Retinal pigment epithelial cell (primary cell): ENCODE measurements at regions not wholly inside any gene's neighbourhood (a gene's known extent, or its start where the extent isn't known, plus 50 kb on each side); places are given as distances from the start of the nearest gene placed in this dataset.
A peak's percentile ranks its signal among the peaks of the same experiment; 100 is the strongest.

Experiments
- DNase-seq: peaks from one replicate; pipeline ENCODE4 v3.0.0-alpha.2; 2010; ENCODE audit warnings: low read depth
- H3K4me3 ChIP-seq: 2 replicates; pipeline ENCODE4 v1.5.1; 2011; ENCODE audit warnings: mild to moderate bottlenecking, low read length, control low read depth, moderate library complexity
- TF ChIP-seq, protein P1 (sequence below): conservative IDR thresholded peaks from 2 replicates; pipeline ENCODE4 v1.5.1; 2011; ENCODE audit warnings: low read depth, low read length, control low read depth, inconsistent platforms

DNA sequence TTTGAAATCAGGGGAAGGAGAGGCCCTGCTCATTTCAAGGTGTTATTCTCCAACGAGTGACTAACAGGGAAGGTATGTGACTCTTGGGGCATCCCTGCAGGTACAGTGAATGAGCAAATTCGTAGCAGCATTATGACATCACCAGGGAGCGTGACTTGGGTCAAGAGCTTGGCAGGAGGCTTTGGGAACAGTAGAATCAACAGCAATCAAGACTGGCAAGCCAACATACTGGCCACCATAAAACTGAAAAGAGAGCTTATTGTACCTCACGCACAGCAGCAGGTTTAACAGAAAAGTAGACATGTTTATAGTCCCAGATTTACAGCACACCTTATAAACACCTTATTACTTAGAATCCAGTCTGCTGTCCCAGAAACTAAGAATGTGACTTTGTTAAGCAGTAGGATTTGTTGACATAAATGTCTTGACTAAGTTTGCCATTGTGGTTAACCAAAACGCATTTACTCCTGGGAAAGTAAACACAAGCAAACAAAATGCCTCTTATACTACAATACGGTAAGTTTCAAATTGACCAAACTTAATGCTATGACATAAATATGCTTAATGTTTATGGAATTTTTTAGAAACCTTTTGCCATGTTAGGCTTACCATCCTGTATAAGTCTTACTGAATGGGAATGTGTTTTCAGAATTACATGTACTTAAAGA, 297.8 kb downstream of the NPR3 start:
- no peak overlapping the region for H3K4me3 ChIP-seq
- DNase-seq = no peak
- TF ChIP-seq, protein P1, sequence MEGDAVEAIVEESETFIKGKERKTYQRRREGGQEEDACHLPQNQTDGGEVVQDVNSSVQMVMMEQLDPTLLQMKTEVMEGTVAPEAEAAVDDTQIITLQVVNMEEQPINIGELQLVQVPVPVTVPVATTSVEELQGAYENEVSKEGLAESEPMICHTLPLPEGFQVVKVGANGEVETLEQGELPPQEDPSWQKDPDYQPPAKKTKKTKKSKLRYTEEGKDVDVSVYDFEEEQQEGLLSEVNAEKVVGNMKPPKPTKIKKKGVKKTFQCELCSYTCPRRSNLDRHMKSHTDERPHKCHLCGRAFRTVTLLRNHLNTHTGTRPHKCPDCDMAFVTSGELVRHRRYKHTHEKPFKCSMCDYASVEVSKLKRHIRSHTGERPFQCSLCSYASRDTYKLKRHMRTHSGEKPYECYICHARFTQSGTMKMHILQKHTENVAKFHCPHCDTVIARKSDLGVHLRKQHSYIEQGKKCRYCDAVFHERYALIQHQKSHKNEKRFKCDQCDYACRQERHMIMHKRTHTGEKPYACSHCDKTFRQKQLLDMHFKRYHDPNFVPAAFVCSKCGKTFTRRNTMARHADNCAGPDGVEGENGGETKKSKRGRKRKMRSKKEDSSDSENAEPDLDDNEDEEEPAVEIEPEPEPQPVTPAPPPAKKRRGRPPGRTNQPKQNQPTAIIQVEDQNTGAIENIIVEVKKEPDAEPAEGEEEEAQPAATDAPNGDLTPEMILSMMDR = no peak

DNA sequence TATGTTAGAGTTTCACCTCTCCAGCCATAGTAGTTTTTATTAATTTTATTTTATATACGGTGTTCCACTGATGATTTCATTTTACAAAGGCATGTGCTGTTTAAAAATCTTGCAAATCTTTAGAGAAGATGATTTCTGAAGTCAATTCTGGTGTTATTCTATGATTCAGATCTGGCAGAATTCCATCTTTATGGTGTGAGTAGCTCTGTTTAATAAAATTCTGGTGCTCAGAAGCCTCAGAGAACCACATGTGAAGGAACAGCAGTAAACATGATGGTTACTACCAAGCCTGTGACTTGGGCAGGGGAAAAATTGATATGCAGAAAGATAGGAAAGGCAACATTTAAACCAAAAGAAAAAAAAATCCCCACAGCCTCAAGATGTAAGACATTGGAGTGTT, 299.7 kb downstream of the NPR3 start:
- no peak for DNase-seq
- no peak overlapping the region for H3K4me3 ChIP-seq
- TF ChIP-seq, protein P1 = no peak

DNA sequence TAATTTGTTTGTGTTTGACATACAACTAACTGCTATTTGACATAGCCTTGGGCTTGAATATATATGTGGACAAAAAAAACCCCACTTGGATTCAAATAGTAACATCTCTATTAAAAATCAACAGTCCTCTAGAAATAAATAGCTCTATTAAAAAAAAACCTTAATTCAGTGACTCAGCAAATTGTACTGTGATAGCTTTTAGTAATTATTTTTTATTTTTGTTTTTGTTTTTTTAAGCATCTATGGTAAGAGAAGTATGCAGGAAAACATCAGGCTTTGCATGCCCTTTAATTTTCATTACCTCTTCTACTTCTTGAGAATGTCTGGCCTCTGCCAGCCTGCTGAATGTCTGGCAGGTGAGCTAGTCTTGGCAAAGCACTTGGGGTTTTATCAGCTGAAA, 300.7 kb downstream of the NPR3 start:
- no peak overlapping the region for H3K4me3 ChIP-seq
- no peak for DNase-seq
- TF ChIP-seq, protein P1 = no peak

DNA sequence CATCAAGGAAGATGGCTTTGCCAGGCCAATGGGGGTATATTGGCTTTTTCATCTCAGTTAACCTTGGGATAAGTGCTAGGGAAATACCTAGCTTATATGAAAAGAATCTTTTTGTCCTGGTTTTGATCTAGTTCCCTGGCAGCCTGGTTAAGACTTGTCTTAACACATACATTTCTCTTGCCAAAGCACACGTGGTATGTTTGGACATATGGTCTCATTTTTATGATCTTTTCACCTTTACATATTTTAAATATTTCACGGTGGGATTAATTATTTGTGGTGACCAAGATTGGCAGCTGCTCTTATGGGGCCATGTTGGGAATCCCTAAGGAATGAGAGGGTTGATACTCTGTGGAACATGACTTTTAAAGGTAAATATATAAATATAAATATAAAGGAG, 312.5 kb downstream of the NPR3 start:
- peak; percentile 82 for DNase-seq
- no peak overlapping the region for H3K4me3 ChIP-seq
- TF ChIP-seq, protein P1 = no peak

DNA sequence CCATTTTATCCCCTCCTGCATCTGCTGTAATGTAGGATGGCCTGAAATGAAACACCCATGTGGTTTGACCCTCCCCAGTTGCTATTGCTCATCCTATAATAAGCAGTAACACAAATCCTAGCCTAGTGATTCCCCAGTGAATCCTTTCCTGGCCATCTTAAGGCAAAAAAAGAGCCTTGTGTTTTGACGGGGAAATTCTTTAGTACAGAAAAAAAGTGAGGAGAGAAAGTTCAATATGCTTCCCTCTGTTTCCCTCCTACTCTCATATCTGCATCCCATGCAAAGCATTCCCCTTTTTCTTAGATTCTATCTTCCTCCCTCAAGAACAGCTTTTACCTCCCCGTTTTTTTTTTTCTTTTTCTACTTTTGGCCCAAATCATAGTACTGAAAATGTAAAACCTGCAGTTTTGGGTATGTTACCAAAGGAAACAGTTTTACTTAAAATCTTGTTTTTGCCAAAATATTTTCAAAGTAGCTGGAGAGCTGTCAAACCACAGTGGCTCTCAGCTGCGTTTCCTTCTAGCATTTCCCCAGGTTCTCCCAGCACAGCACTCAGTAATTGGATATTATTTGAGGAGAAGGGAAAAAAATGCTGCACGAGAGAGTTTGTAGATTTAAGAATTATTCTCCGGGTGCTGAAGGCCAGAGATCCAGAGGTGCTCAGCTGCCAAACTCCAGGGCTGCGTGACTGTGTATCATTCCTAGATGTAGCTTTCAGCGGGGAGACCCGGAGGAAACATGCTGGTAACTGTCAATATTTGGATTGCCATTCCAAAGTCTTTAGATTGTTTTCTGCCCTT, 321.4 kb downstream of the NPR3 start:
- TF ChIP-seq, protein P1 = no peak
- no peak for DNase-seq
- no peak overlapping the region for H3K4me3 ChIP-seq

DNA sequence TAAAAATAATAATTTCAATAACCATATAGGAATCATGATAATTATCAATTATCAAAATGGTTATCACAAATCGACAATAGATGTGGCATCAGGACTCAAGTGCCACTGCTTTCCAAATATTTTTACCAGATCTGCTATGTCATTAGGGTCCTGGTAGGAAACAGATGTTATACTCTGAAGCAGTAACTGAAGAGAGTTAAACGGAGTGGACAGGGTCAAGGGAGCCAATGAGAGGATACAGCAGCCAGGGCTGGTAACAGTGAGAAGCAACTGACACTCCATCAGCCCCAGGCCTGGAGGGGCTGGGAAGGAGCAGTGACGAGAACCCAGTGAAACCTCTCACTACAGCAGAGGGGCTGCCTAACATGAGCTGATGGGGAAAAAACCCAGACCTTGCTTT, 322.4 kb downstream of the NPR3 start:
- H3K4me3 ChIP-seq = no peak overlapping the region
- no peak for DNase-seq
- TF ChIP-seq, protein P1 = no peak

DNA sequence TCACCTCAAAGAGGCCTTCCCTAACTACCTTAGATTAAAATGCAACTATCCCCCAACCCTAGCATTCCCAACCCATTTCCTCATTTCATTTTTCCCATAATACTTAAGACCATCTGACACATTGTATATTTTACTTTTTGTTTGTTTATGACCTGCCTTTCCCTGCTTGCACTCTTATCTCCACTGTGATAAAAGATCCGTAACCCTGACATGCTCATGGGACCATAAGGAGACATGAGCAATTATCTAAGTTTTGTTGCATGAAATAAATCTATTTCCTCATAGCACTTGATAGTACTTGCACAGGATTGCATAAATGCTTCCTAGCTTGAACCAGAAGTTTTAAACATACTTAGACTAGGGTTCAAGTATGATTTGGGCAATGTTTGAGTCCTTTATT, 323.7 kb downstream of the NPR3 start:
- DNase-seq = no peak
- TF ChIP-seq, protein P1 = no peak
- no peak overlapping the region for H3K4me3 ChIP-seq
